ENCODE measurements at regions not wholly inside any gene's neighbourhood (a gene's known extent, or its start where the extent isn't known, plus 50 kb on each side); places are given as distances from the start of the nearest gene placed in this dataset.
"Not testable (repeated sequence)": the region's sequence is repeated elsewhere in the genome, so short reads cannot be mapped to it uniquely, and the experiment has no call there.

- DNase-seq: no peak
Observed at GRCh38 chr16:35102780-35103403, 1643.5 kb downstream of the TP53TG3F start.

- not testable (repeated sequence) for DNase-seq
Observed at GRCh38 chr16:35111772-35112171, 1652.4 kb downstream of the TP53TG3F start.

DNA sequence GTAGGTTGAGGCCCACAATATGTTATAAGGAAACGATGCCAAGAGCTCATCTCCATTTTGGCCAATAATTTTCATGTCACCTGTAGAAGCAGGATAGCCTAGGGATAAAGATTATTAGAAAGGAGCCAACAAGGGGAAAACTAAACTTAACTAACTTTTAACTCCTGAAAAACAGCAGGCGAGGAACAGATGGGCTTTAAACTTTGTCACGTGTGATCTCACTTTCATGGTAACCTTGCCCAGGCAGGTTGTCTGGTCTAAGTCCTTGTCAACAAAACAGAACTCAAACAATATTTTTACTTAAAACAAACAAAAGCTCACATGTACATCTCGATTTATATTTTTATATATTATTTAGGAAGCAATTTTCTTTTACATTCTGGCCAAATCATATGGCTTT is 1672.0 kb downstream of the TP53TG3F start:
- DNase-seq: no peak

DNA sequence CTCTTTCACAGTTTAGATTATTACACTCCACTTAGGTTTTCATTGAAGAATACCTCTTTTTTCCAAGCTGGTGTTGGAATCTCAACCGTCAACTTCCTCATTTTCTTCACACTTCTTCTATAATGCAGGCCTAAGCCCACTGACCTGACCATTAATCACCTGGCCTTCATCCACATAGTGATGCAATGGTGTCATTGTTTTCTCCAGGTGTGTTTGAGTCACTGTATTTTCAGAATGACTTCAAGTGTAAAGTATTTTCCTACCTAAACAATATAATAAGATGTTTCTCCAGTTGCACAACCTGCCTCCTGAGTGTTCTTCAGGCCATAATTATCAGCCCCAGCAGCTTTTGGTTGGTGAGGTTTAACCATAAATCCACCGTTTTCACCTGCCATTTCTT is 1675.1 kb downstream of the TP53TG3F start:
- no peak for DNase-seq

DNA sequence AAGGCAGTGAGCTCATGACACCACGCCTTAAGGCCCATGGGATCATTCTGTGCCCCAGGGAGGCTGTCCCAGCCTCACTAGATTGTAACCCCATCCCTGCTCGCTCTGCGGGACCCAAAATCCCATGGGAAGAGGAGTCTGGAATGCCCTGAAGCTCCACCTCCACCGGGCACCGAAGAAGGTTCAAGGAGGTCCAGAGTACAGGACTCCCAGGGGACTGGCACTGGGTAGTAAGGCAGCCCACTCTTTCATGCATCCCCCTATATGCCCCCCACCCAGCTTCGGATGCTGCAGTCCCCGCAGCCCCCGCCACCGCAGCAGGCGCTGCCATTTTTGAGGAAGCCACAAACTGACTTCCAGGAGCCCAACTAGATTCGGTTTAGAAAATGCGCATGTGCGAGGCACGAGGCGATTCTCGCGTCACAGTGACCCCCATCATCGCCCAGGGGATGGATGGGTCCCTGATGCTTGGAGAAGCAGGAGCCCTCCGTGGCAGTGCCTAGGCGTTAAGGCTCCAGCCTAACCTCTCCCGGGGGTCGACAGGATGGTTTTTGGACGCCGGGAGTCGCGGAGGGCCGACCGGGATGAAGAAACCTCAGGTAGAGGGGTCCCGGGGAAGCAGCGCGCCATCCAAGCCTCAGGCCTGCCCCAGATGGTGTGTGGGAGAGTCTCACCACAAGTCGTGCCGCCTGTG is 1681.0 kb downstream of the TP53TG3F start:
- no peak for DNase-seq

DNA sequence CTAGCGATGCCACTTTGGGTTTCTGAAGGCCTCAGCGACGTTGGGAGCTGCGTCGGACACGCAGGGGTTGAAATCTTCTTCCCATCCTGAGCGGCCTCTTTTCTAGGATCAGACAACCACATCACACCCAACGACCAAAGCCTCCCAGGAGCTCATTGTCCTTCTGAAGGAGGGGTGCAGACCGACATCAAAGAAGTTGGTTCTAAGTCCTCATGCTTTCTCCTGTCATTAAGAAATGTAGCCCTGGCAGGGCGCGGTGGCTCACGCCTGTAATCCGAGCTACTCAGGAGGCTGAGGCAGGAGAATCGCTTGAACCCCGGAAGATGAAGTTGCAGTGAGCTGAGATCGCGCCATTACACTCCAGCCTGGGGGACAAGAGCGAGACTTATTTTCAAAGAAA is 1681.9 kb downstream of the TP53TG3F start:
- DNase-seq: no peak

- no peak for DNase-seq
Observed at GRCh38 chr16:35142147-35142808, 1682.9 kb downstream of the TP53TG3F start.

DNA sequence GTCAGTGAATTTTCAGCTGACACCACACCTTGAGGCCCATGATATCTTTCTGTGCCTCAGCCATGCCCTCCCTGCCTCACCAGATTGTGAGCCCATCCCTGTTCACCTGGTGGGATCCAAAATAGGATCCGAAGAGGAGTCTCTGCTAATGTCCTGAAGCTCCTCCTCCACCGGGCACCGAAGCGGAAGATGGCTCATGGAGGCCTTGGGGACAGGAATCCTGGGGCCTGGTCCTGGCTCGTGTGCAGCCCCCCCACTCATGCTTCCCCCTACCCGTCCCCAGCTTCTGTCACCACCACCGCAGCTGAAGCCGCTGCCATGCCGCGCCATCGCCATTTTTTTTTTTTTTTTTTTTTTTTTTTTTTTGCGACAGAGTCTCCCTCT is 1683.4 kb downstream of the TP53TG3F start:
- no peak for DNase-seq

DNA sequence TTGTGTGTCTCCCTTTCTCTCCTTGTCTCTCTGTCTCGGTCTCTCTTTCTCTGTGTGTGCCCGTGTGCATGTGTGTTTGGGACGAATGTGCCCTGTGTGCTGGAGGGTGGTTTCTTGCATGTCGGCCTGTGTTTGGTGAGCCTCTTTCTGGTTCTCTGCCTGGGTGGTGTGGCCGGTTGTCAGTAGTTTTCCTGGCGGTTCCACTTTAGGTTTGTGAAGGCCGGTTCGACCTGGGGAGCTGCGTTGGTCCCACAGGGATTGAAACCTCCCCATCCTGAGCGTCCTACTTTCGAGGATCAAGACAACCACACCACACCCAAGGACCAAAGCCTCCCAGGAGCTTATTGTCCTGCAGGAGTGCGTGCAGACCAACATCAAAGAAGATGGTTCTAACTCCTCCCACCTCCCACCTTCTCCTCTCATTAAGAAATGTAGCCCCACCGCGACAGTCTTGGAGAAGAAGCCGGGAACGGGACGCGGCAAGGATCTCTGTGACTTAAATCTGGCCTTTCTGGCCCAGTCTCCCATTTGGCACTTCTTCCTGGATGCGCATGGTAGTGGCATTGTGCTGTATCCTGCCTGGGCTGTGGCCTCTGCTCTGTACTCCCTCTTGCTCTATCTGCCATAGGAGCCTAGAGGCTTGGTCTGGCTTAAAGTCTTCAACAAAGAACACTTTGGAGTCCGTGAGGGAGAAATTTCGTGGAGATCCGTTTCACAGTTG is 1685.0 kb downstream of the TP53TG3F start:
- no peak for DNase-seq

DNA sequence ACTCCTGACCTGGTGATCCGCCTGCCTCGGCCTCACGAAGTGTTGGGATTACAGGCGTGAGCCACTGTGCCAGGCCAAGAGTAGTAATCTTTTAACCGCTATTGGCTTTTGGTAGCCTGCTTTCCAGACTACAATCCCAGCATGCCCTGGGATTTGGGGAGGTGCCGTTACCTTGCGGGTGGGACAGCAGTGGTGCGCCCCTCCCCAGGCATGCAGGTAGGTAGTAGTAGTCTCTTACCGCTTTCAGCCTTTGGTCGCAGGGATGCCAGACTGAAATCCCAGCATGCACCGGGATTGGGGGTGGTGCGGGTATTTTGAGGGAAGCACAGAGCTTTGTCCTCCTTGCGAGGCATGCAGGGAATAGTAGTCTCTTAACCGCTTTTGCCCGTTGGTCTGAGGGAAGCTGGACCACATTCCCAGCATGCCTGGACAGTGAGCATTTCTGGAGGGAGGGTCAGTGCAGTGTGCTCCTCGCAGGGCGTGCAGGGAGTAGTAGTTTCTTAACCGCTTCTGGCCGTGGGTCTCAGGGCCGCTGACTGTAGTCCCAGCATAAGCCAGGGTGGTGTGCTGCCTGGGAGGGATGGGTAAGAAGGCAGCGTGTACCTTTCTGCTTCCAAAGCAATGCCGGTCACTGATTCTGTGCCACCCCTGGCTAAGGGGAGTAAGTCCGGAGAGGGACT is 1686.8 kb downstream of the TP53TG3F start:
- DNase-seq: no peak

DNA sequence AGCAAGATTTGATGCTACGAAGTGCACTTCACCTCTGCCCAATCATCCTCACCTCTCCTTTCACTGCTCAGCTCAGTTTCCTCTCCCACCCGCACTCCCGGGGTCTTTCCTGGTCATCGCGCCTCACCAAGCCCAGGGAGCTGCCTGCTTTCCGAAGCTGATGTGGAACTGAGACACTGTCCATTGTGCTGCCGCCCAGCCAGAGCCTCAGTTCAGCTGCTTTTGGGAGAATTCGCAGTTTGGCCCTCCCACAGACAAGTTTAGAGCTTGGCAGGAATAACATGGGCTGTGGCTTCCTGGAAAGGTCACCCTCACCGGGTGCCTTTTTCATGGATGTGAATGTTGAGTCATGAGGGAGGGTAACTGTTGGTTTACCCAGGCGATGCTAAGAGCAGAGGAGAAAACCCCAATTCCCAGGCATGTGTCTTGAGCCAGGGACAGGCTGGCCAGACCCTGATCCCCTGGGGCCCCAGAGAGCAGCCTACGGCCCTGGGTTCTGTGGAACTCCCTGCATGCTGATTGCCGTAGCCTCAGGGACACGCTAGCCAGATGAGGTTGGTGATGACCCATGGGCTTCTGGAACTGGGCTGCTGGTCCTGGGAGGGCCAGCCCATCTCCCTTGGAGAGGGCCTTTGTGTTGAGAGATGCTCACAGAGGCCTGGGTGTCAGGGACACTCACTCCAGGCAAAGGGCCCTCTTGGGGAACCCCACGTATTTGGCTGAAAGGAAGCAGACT is 1687.5 kb downstream of the TP53TG3F start:
- no peak for DNase-seq

DNA sequence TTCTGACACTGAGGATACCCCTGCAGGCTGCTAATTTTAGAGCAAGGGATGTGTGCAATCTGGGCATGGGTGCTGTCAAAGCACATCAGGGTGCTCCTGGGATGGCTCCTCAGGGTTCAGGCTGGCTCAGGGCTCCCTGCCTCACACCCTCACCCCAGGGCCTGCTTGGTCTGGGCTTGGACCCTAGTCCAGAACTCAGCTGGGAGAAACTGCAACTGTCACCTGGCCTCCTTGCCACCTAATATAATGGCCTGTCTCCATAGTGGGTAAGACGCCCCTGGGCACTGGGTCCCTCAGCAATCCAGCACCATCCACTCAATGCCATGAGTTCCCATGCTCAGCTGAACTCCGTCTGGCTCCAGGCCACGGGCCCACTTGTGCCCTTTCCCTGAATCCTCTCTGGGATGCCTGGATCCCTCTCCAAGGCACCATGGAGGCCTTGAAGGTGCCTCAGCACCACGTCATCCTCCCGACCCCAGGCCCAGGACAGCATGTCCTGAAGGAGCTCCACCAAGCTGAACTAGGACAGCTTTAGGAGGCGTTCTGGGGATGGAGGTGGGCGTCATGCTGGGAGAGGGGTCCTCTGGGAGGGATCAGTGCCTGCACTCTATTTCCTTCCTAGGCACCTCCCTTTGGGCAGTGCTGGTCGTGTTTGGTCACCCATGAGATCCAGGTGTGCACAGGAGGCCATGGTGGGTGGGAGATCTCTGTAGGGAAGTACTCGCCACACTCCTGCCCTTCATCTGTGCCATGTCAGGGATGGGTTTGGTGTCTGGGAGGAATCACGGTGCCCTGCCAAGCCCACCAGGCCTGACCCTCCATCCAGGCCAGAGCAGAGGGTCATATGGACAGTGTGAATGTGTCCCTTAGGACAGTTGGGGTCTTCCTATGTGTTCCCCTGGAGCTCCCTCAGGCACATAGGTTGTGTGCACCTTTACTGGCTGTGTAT is 1688.4 kb downstream of the TP53TG3F start:
- no peak for DNase-seq

DNA sequence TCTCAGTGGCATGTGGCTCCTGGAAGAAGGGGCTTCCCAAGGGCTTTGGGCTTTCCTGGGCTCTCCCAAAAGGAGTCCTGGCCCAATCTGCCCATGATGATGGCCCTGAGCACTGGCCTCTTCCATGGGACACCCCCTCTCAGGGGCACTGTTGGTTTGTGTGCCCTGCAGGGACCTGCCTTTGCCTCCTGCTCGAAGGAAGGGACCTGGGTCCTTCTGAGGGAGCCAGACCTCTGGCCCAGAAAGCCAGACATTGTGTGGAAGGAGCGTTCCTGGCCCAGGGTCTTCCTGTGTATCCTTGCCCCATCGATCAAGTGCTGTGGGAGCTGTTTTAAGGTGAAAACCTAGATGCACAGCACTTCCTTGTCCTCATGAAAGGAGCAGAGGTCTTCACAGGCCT is 1689.3 kb downstream of the TP53TG3F start:
- no peak for DNase-seq

GRCh38 chr16:35149550-35149949 is 1690.1 kb downstream of the TP53TG3F start:
- DNase-seq: no peak

GRCh38 chr16:35150805-35151312 is 1691.4 kb downstream of the TP53TG3F start:
- DNase-seq: no peak

- no peak for DNase-seq
Observed at GRCh38 chr16:35152067-35152627, 1692.7 kb downstream of the TP53TG3F start.

- no peak for DNase-seq
Observed at GRCh38 chr16:35154627-35155026, 1695.2 kb downstream of the TP53TG3F start.

DNA sequence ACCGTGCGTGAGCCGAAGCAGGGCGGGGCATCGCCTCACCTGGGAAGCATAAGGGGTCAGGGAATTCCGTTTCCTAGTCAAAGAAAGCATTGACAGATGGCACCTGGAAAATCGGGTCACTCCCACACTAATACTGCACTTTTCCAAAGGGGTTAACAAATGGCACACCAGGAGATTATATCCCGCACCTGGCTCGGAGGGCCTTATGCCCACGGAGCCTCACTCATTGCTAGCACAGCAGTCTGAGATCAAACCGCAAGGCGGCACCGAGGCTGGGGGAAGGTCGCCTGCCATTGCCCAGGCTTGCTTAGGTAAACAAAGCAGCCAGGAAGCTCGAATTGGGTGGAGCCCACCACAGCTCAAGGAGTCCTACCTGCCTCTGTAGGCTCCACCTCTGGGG is 1698.1 kb downstream of the TP53TG3F start:
- not testable (repeated sequence) for DNase-seq

DNA sequence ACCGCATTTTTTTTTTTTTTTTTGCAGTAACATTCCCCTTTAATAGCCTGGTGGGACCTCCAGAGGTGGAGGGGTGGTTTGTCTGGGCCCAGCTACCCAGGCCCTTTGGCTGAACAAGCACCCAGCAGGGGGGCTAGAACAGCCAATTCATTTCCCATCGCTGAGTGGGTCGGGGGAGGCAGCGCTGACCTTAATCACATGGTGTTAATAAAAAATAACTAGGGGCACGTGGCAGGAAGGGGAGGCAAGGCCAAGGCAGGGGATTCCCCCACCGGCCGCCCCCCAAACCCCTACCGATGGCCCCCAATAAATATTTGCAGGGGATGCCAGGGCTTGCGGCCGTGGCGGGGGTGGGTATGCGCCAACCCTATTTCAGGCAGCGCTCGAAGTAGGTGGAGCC is 1709.9 kb downstream of the TP53TG3F start:
- not testable (repeated sequence) for DNase-seq

DNA sequence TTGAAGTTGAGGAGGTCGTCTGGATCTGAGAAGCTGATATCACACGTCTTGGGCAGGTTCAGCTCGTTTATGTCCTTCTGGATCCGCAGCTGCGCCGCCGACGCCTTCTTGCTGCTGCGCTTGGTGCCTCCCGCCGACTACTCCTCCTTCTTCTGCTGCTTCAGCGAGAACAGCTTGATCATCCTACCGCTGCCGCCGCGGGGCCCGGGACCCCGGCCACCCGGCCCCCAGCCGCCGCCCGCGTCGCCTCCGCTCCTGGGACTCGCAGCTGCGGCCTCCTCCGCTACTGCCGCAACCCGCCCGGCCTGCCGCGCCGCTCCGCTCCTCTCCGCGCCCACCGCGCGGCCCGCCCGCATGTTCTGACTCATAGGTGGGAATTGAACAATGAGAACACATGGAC is 1710.6 kb downstream of the TP53TG3F start:
- not testable (repeated sequence) for DNase-seq

DNA sequence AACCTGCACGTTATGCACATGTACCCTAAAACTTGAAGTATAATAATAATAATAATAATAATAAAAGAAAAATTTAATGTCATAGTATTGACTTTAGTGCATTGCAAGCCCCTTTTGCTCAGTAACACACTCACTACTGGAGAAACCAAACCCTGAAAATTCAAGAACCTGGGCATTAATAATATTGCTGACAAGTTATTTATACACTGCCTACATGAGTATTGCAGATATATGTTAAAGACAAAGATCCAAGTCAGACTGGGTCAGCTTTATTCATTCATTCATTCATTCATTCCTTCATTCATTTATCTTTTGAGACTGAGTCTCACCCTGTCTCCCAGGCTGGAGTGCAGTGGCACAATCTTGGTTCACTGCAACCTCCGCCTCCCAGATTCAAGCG is 1711.2 kb downstream of the TP53TG3F start:
- no peak for DNase-seq

All from NCI-H2107 (cell line).